OCI-LY1 (cell line): ENCODE measurements at regions not wholly inside any gene's neighbourhood (a gene's known extent, or its start where the extent isn't known, plus 50 kb on each side); places are given as distances from the start of the nearest gene placed in this dataset.

Experiments
- CTCF ChIP-seq: fragments of 200-600 bp; sonication (generic), shearing (Covaris generic); IDR thresholded peaks from 2 replicates; pipeline ENCODE4 v1.5.1; 2017; ENCODE audit warnings: mild to moderate bottlenecking, antibody characterized with exemption, low read length, moderate library complexity, mixed read lengths
- EZH2 ChIP-seq: fragments of 200-600 bp; sonication (generic), shearing (Covaris generic); IDR thresholded peaks from 2 replicates; pipeline ENCODE4 v1.8.0; 2017; ENCODE audit warnings: borderline replicate concordance, mixed run types, mild to moderate bottlenecking, antibody characterized with exemption, low read length, moderate library complexity, mixed read lengths

GRCh38 chr5:74017112-74017511, 391.1 kb downstream of the ARHGEF28 start:
- no peak for TF ChIP-seq CTCF
- TF ChIP-seq EZH2: no peak
